MM.1S (cell line): ENCODE measurements at regions not wholly inside any gene's neighbourhood (a gene's known extent, or its start where the extent isn't known, plus 50 kb on each side); places are given as distances from the start of the nearest gene placed in this dataset.

Source experiments
- DNase-seq: peaks from one replicate; pipeline ENCODE4 v3.0.0-alpha.2; 2015
- H2AFZ ChIP-seq: fragments of 300-600 bp; sonication (generic); 2 replicates; pipeline ENCODE4 v1.6.0; 2016; ENCODE audit warnings: antibody characterized with exemption, low read length
- H3F3A ChIP-seq: fragments of 300-600 bp; sonication (generic); 2 replicates; pipeline ENCODE4 v1.6.1; 2016; ENCODE audit warnings: mild to moderate bottlenecking, antibody characterized with exemption, low read length, moderate library complexity, mixed read lengths; ENCODE audit not compliant: insufficient read depth
- H3K27ac ChIP-seq: fragments of 300-600 bp; sonication (generic); 2 replicates; pipeline ENCODE4 v1.5.1; 2016; ENCODE audit warnings: mild to moderate bottlenecking, low read length
- H3K27me3 ChIP-seq: fragments of 300-600 bp; sonication (generic); replicated peaks from 2 replicates; pipeline ENCODE4 v1.6.0; 2016; ENCODE audit warnings: low read length; ENCODE audit not compliant: insufficient read depth
- H3K36me3 ChIP-seq: fragments of 300-600 bp; sonication (generic); replicated peaks from 2 replicates; pipeline ENCODE4 v1.6.1; 2016; ENCODE audit warnings: mild to moderate bottlenecking, low read length, mixed read lengths; ENCODE audit not compliant: insufficient read depth
- H3K4me1 ChIP-seq: fragments of 300-600 bp; sonication (generic); 2 replicates; pipeline ENCODE4 v1.6.1; 2016; ENCODE audit warnings: low read length, mixed read lengths
- H3K4me2 ChIP-seq: fragments of 300-600 bp; sonication (generic); 2 replicates; pipeline ENCODE4 v1.6.0; 2016; ENCODE audit warnings: low read depth, low read length
- H3K4me3 ChIP-seq: fragments of 300-600 bp; sonication (generic); 2 replicates; pipeline ENCODE4 v1.5.1; 2016; ENCODE audit warnings: low read length, mixed read lengths
- H3K79me2 ChIP-seq: fragments of 300-600 bp; sonication (generic); 2 replicates; pipeline ENCODE4 v1.6.1; 2016; ENCODE audit warnings: mixed run types, low read length, mixed read lengths
- H3K9ac ChIP-seq: fragments of 300-600 bp; sonication (generic); 2 replicates; pipeline ENCODE4 v1.6.1; 2016; ENCODE audit warnings: low read length, mixed read lengths
- H3K9me2 ChIP-seq: fragments of 300-600 bp; sonication (generic); replicated peaks from 2 replicates; pipeline ENCODE4 v1.6.1; 2016; ENCODE audit warnings: mild to moderate bottlenecking, low read length, mixed read lengths; ENCODE audit not compliant: insufficient read depth
- H3K9me3 ChIP-seq: fragments of 300-600 bp; sonication (generic); replicated peaks from 2 replicates; pipeline ENCODE4 v1.6.1; 2016; ENCODE audit warnings: mild to moderate bottlenecking, low read length, mixed read lengths; ENCODE audit not compliant: insufficient read depth
- H4K20me1 ChIP-seq: fragments of 300-600 bp; sonication (generic); 2 replicates; pipeline ENCODE4 v1.6.1; 2016; ENCODE audit warnings: mild to moderate bottlenecking, low read length, moderate library complexity, mixed read lengths; ENCODE audit not compliant: insufficient read depth
- CTCF ChIP-seq: fragments of 300-600 bp; sonication (generic); IDR thresholded peaks from 2 replicates; pipeline ENCODE4 v1.5.1; 2016; ENCODE audit warnings: antibody characterized with exemption, low read length, mixed read lengths
- EZH2 ChIP-seq: fragments of 300-600 bp; sonication (generic); optimal IDR thresholded peaks from 2 replicates; pipeline ENCODE3; 2017; ENCODE audit warnings: low read depth, mild to moderate bottlenecking, antibody characterized with exemption, low read length, mixed read lengths
- EZH2phosphoT487 ChIP-seq: fragments of 300-600 bp; sonication (generic); IDR thresholded peaks from 2 replicates; pipeline ENCODE4 v1.6.1; 2018; ENCODE audit warnings: antibody characterized with exemption, low read length

- Histone ChIP-seq H3K4me3 (no peak overlapping the region), H3K9me3 (no peaks in the 10 kb centered on the region), H4K20me1 (no peaks in the 10 kb centered on the region), H3F3A (0 out of 2 replicates have a peak, but pooled peaks cover 3% of the 10 kb centered on the region), H3K9me2 (no peaks in the 10 kb centered on the region), H3K79me2 (no peaks in the 10 kb centered on the region), H2AFZ (no peak overlapping the region), H3K27me3 (no peaks in the 10 kb centered on the region), H3K27ac (no peak overlapping the region), H3K36me3 (no peaks in the 10 kb centered on the region), H3K4me1 (no peaks in the 10 kb centered on the region), H3K9ac (no peak overlapping the region), H3K4me2 (no peak overlapping the region)
- TF ChIP-seq CTCF (no peak), EZH2 (no peak), EZH2phosphoT487 (no peak)
- no peak for DNase-seq
Observed at GRCh38 chr16:79923431-79923830, 322.9 kb upstream of the MAF start.

- H3F3A ChIP-seq, result 0 out of 2 replicates have a peak, but pooled peaks cover 3% of the 10 kb centered on the region
- H3K4me3 ChIP-seq, result no peak overlapping the region
- no peak overlapping the region for H2AFZ ChIP-seq
- H3K27me3 ChIP-seq, result no peaks in the 10 kb centered on the region
- no peak for TF ChIP-seq CTCF
- TF ChIP-seq EZH2phosphoT487, result no peak
- no peak for TF ChIP-seq EZH2
- H3K9me3 ChIP-seq, result no peaks in the 10 kb centered on the region
- no peaks in the 10 kb centered on the region for H3K79me2 ChIP-seq
- H3K4me2 ChIP-seq, result no peak overlapping the region
- H4K20me1 ChIP-seq, result no peaks in the 10 kb centered on the region
- no peak for DNase-seq
- no peaks in the 10 kb centered on the region for H3K36me3 ChIP-seq
- no peak overlapping the region for H3K27ac ChIP-seq
- H3K9me2 ChIP-seq, result no peaks in the 10 kb centered on the region
- no peaks in the 10 kb centered on the region for H3K4me1 ChIP-seq
- no peak overlapping the region for H3K9ac ChIP-seq
Observed at GRCh38 chr16:79920685-79921084, 320.1 kb upstream of the MAF start.

- Histone ChIP-seq H3K79me2 (no peaks in the 10 kb centered on the region), H2AFZ (peak overlapping the region; percentile 15), H3K9ac (no peak overlapping the region)
Observed at GRCh38 chr16:79918916-79919315, 318.4 kb upstream of the MAF start.

More at GRCh38 chr16:79918916-79919315, 318.4 kb upstream of the MAF start:
- peak; percentile 50 for DNase-seq
- H4K20me1 ChIP-seq, result no peaks in the 10 kb centered on the region
- H3K36me3 ChIP-seq, result no peaks in the 10 kb centered on the region
- H3K4me1 ChIP-seq, result no peaks in the 10 kb centered on the region
- TF ChIP-seq EZH2phosphoT487 (no peak), EZH2 (no peak), CTCF (no peak)
- H3K27ac ChIP-seq, result peak overlapping the region; percentile 43; the same call in 1 of the 2 replicates
- peak overlapping the region; percentile 50; the same call in 1 of the 2 replicates for H3K4me3 ChIP-seq
- no peaks in the 10 kb centered on the region for H3K27me3 ChIP-seq
- no peaks in the 10 kb centered on the region for H3K9me2 ChIP-seq
- no peaks in the 10 kb centered on the region for H3K9me3 ChIP-seq
- H3F3A ChIP-seq, result 0 out of 2 replicates have a peak, but pooled peaks cover 3% of the 10 kb centered on the region
- H3K4me2 ChIP-seq, result peak overlapping the region; percentile 78
